Vagina (tissue), 2 donors: ENCODE measurements at regions not wholly inside any gene's neighbourhood (a gene's known extent, or its start where the extent isn't known, plus 50 kb on each side); places are given as distances from the start of the nearest gene placed in this dataset.

ENCODE experiments used
- DNase-seq, 2 donors: peaks; one replicate each; pipeline ENCODE4 v3.0.0-alpha.2; 2017; ENCODE audit errors: extremely low spot score in 2 of 2
- H3K27ac ChIP-seq: fragments of 200-600 bp; sonication (generic); one replicate; pipeline ENCODE4 v1.5.1; 2019
- H3K27me3 ChIP-seq: fragments of 200-600 bp; sonication (generic); one replicate; pipeline ENCODE4 v1.5.1; 2019
- H3K36me3 ChIP-seq, 2 donors: fragments of 200-600 bp; sonication (generic); one replicate each; pipeline ENCODE4 v1.5.1; 2017 to 2019
- H3K4me1 ChIP-seq: fragments of 200-600 bp; sonication (generic); one replicate; pipeline ENCODE4 v1.5.1; 2019
- H3K4me3 ChIP-seq, 2 donors: fragments of 200-600 bp; sonication (generic); 1 replicate in 1 of 2; 2 replicates in 1 of 2; pipeline ENCODE4 v1.5.1; 2016 to 2019
- H3K9me3 ChIP-seq: fragments of 200-600 bp; sonication (generic); one replicate; pipeline ENCODE4 v1.5.1; 2019
- CTCF ChIP-seq, 3 experiments: fragments of 450-650 bp in 2 of 3; fragments of 200-600 bp in 1 of 3; sonication (generic) in 1 of 3; IDR thresholded peaks; one replicate each; pipeline ENCODE4 v1.5.1; 2017 to 2019; ENCODE audit warnings: antibody characterized with exemption in 3 of 3, mild to moderate bottlenecking in 2 of 3, moderate library complexity in 2 of 3
- POLR2A ChIP-seq, 2 donors: fragments of 450-650 bp; IDR thresholded peaks; one replicate each; pipeline ENCODE4 v1.6.1; 2017; ENCODE audit warnings: antibody characterized with exemption in 2 of 2, mild to moderate bottlenecking in 2 of 2, moderate library complexity in 2 of 2
- POLR2AphosphoS5 ChIP-seq, 2 donors: sonication (generic); formaldehyde crosslinking; IDR thresholded peaks; one replicate each; pipeline ENCODE4 v1.9.0; 2017; ENCODE audit warnings: antibody characterized with exemption in 2 of 2, mild to moderate bottlenecking in 2 of 2, low read depth in 1 of 2; ENCODE audit not compliant: insufficient read depth in 1 of 2
- intact Hi-C: fragments of 100-400 bp; cut with DNase I; formaldehyde crosslinking; loops from one replicate; pipeline ENCODE4 v1.15.1; 2023

GRCh38 chr6:26149240-26149639, 62.0 kb downstream of the HFE start:
- Histone ChIP-seq H3K36me3 (no peaks in the 10 kb centered on the region), H3K4me1 (no peaks in the 10 kb centered on the region), H3K27ac (no peak overlapping the region), H3K9me3 (no peaks in the 10 kb centered on the region), H3K27me3 (no peaks in the 10 kb centered on the region), H3K4me3 (no peak overlapping the region)
- intact Hi-C loops: no loop called here
- TF ChIP-seq POLR2A (IDR thresholded peaks at IDR 0.05): no peak
- no peak for TF ChIP-seq POLR2AphosphoS5 (IDR thresholded peaks at IDR 0.05; ENCODE audit: insufficient read depth in 1 of 2, low read depth in 1 of 2)
- TF ChIP-seq CTCF (IDR thresholded peaks at IDR 0.05): no peak
- no peak for DNase-seq

GRCh38 chr6:26152226-26153101, 65.2 kb downstream of the HFE start:
- H3K27me3 ChIP-seq: no peaks in the 10 kb centered on the region
- H3K36me3 ChIP-seq: no peaks in the 10 kb centered on the region
- H3K4me3 ChIP-seq: no peak overlapping the region
- no peak for TF ChIP-seq POLR2A (IDR thresholded peaks at IDR 0.05)
- H3K9me3 ChIP-seq: no peaks in the 10 kb centered on the region
- no peak overlapping the region for H3K27ac ChIP-seq
- intact Hi-C loops: loop anchor here (10.0 kb wide), 1 partner anchor 48 kb away; a partner anchor contains a TSS
- DNase-seq: no peak
- H3K4me1 ChIP-seq: peaks cover 13% of the 10 kb centered on the region

GRCh38 chr6:26155061-26155930, 68.1 kb downstream of the HFE start:
- Histone ChIP-seq H3K27ac (peak overlapping the region; percentile 88), H3K27me3 (no peaks in the 10 kb centered on the region), H3K36me3 (no peaks in the 10 kb centered on the region), H3K4me1 (peaks cover 28% of the 10 kb centered on the region), H3K9me3 (no peaks in the 10 kb centered on the region), H3K4me3 (peak overlapping the region; percentile 51 to 72)
- intact Hi-C loops: loop anchor here (10.0 kb wide), 1 partner anchor 50 kb away; a partner anchor contains a TSS
- no peak for DNase-seq
- TF ChIP-seq POLR2AphosphoS5 (IDR thresholded peaks at IDR 0.05; ENCODE audit: insufficient read depth in 1 of 2, low read depth in 1 of 2) (peak in 1 of 2 donors; percentile 15), CTCF (IDR thresholded peaks at IDR 0.05) (no peak)

GRCh38 chr6:26156105-26156849, 69.0 kb downstream of the HFE start:
- H3K27me3 ChIP-seq: no peaks in the 10 kb centered on the region
- H3K36me3 ChIP-seq: no peaks in the 10 kb centered on the region
- peaks cover 28% of the 10 kb centered on the region for H3K4me1 ChIP-seq
- peak overlapping the region; percentile 88 for H3K27ac ChIP-seq
- intact Hi-C loops: loop anchor here (1.0 to 10.0 kb wide), 3 partner anchors 17 to 51 kb away; a partner anchor contains a TSS
- TF ChIP-seq CTCF (IDR thresholded peaks at IDR 0.05) (no peak), POLR2A (IDR thresholded peaks at IDR 0.05) (peak in 1 of 2 donors; percentile 100), POLR2AphosphoS5 (IDR thresholded peaks at IDR 0.05; ENCODE audit: insufficient read depth in 1 of 2, low read depth in 1 of 2) (peak; percentile 87 to 100)
- DNase-seq: peak in 1 of 2 donors; percentile 96
- peak overlapping the region; percentile 51 to 72 for H3K4me3 ChIP-seq
- no peaks in the 10 kb centered on the region for H3K9me3 ChIP-seq

- intact Hi-C loops: loop anchor here (1.0 to 10.0 kb wide), 3 partner anchors 16 to 52 kb away; a partner anchor contains a TSS
- DNase-seq: no peak
- Histone ChIP-seq H3K9me3 (no peaks in the 10 kb centered on the region), H3K27ac (peak overlapping the region; percentile 88), H3K36me3 (no peaks in the 10 kb centered on the region), H3K4me3 (peak overlapping the region; percentile 51 to 72), H3K4me1 (peaks cover 28% of the 10 kb centered on the region), H3K27me3 (no peaks in the 10 kb centered on the region)
- TF ChIP-seq CTCF (IDR thresholded peaks at IDR 0.05): no peak
- TF ChIP-seq POLR2A (IDR thresholded peaks at IDR 0.05): peak in 1 of 2 donors; percentile 31
These were observed 69.6 kb downstream of the HFE start for GRCh38 chr6:26156850-26157250.
